COR-L47 (cell line): ENCODE measurements at regions not wholly inside any gene's neighbourhood (a gene's known extent, or its start where the extent isn't known, plus 50 kb on each side); places are given as distances from the start of the nearest gene placed in this dataset.
"Not testable (repeated sequence)": the region's sequence is repeated elsewhere in the genome, so short reads cannot be mapped to it uniquely, and the experiment has no call there.

Experiments
- DNase-seq: peaks from one replicate; lab custom pipeline; 2025; lab: John Stamatoyannopoulos, UW

DNA sequence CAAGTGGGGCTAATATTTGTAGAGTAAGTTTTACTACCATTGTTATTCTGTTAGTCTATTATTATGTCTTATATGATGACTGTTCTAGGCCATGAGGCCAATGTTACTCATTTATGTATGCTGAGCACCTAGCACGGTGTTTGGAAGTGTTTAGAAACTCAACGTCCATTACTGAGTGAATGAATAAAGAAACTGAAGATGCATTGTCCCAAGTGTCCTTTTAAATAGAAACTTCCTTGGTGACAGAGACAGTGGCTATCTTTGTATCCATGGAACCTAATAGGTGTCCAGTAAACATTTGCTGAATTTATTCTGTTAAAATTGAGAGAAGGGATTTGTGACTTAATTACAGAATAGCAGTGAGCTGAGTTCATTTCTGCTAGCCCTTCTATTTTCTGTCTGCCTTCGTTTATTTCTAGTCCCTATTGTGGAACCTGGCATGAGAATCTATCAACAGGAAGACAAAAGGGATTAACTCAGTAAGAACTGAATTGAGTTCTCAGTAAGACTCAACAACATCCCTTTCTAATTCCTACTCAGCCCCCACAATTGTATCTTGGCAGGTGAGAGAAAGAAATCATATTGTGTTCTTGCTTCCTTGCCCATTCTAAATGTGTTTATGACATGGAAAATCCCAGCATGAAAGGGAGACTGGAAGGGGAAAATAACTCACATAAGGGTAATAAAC lies 246.6 kb upstream of the LRRC3B start:
- DNase-seq: no peak

DNA sequence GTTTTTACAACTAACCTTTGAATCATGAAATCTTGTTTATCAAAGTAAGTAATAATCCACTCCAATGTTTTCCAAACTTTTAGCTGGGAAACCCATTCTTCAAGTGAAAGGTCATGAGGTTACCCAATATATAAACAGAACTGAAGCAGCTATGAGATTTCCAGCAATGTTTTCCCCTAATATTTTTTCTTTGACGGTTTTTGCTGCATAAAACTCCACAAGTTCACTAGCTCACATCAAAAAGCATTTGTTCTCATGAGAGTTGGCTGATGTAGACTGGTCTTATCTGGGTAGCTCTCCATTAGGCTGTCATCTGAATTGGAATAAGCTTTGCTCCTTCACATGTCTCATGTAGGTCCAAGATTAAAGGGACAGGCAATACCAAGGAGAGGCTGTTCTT lies 241.2 kb upstream of the LRRC3B start:
- DNase-seq: no peak

DNA sequence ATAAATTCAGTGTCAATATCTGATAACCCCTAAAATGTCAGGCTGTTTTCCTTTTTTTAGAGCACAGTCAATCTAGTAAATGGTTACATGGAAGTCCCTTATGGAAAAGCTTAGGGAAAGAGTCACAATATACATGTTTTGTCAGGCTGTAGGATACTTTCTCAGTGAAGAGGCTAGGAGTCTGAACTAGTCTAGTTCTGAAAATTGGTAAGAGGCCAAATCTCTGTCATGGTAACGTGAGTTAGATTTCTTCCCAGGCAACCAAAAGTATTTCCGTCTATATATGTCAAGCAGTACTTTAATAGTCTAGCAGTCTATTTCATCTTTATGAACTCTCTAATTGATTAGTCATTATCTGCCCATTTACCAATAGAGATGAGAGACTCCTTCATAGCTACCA lies 215.9 kb upstream of the LRRC3B start:
- DNase-seq: no peak

DNA sequence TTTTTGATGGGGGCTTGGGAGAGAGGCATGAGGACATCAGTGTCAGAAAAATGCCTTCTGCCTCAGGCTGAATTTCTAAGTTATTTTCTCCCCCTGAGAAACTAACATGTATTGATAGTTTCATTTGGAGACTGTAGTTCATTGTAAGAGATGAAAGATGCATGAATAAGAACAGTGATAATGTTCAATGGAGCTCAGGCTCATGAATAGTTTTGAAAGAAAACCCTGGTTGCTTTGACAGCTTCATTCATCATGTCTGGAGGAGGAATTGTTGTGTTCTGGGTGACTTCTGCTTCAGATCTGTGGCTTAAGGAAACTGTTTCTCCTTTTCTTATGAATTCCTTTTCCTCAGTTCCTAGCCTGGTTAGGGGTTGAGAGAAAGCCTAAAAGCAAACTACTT lies 204.0 kb upstream of the LRRC3B start:
- no peak for DNase-seq

DNA sequence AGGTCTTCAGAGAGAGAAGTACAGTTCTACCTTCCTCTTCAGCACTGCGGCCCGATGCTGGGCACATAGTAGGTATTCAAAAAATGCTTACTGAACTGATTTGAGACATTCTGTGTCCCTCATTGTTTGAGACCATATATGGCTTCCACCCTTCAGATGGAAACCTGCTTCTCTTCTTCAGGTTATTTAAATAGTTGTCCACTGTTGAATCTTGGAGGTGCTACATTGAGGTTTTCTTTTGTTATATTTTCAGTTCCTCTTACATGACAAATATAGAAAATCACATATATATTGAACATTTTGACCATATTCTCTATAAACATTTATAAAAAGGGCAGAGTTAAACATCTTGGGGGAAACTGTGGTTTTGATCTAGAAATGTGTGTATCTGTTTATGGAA lies 200.2 kb upstream of the LRRC3B start:
- DNase-seq: no peak

DNA sequence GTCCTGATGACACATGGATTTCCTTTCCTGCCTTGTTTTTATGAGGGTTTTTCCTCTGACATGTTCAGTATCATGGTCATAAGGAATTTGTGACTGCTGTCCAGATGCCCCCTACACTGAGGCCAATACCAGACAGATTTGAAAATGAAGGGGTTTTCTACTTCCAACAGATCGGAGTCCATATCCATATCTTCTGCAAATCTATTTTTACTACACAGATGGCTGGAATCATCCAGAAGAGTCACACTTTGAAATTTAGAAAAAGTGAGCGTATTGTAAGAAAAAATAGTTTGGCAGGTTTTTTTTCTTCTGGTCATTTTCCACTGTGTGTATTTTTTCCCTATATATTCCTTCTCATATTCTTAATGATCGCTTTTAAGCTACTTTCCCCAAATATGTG lies 197.5 kb upstream of the LRRC3B start:
- no peak for DNase-seq

DNA sequence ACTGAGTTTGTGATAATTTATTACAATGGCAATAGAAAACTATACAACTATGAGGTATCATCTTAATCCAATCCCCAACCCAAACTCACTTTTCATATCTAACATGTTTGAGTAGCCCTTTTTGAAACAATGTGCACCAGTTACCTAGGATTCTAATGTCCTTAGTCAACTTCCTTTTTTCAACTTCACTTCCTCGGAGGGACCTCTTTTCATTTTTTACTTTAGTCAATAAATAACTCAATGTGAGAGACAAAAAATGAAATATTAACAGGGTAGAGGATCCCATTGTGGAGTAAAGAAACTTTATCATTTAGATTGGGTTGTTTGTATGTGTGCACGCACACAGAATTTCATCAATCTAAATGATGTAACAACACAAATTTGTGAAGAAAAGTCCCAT lies 193.6 kb upstream of the LRRC3B start:
- DNase-seq: no peak

DNA sequence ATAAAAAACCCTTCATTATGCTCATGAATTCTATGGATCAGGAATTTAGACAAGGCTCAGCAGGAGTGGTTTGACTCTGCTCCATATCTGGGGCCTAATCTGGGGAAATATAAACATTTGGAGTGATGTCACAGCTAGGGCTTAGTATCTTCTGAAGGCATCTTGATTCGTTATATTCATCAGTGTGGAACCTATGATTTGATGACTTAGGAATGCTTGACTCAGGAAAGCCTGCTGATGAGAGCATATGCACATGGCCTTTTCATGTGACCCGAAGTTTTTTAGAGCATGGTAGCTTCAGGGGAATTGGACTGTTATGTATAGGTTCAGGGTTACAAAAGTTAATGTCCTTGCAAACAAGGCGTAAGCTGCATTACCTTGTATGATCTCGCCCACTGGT lies 184.9 kb upstream of the LRRC3B start:
- DNase-seq: no peak

DNA sequence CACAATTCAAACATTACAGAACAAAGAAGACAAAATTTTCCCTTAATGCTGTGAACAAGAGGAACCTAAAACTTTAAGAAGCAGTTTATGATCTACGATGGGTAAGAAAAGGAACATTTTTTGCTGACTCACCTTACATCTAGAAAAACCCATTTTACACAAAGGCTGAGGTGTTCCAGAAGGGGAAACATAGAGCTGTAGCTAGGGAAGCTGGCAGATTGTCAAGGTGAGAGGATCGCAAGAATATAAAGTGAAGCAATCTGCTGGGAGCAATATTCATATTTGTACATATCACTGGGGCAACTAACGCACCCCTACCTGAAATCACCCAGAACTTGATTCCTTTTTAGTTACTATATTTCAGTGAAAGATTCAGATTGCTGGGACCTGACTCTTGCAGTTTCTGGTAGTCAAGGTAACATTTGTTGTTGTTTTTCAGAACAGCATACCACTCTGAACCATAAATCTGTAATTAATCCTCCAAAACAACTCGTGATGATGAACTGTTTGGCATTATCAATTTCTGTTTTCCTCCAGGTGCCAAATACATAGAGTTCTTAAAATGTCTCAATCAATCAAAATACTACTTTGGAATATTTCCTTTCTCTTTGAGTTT lies 184.1 kb upstream of the LRRC3B start:
- no peak for DNase-seq

DNA sequence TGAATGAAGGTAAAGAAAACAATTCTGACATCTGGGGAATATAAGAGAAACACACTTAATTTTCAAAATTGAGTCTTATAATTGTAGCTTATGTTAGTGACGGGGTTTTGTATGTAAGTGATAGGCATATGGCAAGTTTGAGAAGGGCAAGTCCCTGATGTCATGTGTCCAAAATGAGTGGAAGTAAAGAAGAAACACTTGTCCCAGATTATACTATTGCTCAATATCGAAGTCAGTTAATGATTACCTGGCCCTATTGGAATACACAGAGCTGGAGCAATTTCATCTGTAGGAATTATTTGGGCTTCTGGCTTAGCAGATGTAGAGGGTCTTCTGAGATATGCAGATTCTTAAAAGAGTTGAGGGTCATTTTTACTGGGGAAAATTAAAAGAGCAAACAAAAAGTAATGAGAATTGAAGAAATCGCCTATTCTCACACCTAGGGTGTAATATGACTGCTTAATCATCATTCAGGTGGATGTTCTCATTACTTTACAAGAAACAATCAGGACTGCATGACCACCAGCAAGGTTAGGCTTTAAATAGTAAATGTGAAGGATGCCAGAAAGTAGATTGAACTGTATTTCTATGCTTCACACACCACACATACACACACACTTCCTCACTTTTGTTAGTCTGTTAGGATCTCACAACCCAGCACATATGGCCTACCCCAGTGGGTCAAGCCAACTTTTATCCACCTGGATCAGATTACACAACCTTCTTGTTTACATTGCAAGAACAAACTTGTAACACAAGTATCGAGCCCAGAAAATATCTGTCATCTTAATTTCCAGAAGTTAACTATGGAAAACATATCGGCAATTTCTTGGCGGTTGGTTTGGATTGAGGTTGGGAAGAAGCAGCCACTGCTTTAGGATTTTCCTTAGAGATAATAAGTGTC lies 183.3 kb upstream of the LRRC3B start:
- no peak for DNase-seq

DNA sequence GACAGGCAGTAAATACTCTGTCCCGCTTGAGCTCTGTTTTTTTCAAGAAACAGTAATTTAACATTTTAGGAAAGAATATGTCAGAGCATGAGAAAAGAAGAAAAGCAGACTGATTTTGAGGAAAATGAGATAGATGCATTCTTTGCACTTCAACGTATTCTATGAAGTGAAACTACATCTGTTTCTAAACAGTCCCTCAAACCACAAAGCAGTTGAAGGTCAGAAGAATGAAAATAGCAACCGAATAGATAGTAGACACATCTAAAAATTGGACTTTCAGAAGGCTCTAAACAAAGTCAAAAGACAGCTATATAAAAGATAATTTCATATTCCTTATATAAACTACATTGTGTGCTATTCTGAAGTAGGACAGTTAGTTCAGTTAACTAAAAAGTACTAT lies 172.6 kb upstream of the LRRC3B start:
- no peak for DNase-seq

DNA sequence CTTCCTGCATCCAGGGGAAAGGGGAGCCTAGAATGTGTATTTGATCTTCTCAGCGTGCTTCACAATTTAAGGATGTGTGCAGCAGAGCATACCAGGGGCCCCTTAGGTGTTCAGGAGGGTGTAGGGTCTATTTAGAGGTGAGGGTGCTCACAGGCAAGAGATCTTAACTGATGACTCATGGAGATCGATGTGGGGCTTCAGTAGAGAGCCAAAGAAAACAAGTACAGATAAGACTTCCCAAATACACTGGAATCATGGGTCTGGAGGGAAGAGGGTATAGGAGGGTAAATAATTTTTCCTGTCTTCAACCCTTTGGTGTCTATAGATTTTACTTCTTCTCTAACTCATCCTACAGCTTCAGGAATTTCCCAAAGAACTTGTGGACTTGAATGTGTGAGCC lies 170.2 kb upstream of the LRRC3B start:
- DNase-seq: no peak

DNA sequence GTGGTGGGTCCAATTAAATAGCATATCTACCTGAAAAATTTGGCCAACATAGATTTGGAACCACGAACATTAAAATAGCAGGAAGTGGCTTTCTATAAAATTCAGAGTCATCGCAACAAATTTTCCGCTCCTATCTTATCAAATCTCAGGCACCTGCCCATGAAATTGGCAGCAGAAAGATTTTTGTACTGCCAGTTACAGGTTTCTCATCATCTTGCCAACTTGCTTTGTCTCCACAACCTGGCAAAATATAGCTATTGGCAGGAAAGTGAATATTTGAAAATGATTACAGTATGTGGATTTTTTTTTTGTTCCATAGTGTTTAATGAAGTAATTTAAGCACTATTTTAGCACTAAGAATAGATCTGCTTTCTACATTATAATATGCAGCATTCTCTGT lies 161.6 kb upstream of the LRRC3B start:
- no peak for DNase-seq

DNA sequence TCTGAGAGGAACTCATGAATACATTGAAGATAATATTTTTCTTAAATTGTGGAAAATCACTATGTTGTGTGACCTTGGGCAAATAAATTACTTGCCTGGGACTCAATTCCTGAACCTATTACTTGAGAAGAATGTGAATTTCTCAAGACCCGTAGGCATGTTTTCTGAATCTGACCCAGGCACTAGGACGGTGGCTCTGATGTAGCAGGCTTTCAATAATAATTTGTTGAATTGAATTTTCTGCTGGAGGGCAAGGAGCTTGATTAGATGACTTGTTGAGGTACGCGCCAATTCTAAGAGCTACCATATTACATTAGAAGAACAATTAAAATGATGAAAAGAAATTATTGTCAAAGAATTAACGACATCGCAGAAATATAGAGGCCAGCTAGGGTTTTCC lies 150.2 kb upstream of the LRRC3B start:
- DNase-seq: no peak

DNA sequence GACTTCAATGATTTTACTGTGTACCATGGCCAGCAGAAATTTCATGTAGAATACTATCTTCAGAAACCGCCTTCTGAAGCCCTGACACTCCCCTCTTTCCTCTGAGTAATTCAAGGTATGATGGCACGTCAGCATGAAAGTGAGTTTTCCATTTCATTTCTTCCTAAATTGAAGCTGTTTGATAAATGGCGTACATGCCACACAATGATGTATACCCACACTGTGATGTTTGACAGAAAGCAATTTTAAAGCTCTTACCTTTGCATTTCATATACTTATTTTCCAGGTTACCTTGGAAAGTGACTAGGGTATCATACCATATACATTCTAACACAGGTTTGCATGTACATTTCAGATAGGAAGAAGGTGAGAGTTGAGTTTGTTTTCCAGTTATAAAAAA lies 147.9 kb upstream of the LRRC3B start:
- no peak for DNase-seq

DNA sequence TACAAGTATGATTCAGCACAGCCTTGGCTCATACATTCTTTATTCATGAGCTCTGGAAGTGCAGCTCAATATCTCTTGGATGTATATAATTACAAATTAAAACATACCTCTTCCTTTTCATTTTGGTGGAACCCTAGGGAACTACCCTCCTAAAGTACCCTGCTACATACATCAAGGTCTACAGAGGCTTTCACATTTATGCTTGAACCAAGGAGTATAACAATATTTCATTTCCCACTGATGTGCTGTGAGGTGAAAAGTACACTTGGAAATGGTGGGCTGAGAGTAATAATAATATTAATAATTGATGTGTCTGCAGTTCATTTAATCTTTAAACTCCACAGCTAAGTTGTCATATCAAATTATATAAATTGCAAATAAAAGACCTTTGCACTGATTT lies 142.2 kb upstream of the LRRC3B start:
- no peak for DNase-seq

DNA sequence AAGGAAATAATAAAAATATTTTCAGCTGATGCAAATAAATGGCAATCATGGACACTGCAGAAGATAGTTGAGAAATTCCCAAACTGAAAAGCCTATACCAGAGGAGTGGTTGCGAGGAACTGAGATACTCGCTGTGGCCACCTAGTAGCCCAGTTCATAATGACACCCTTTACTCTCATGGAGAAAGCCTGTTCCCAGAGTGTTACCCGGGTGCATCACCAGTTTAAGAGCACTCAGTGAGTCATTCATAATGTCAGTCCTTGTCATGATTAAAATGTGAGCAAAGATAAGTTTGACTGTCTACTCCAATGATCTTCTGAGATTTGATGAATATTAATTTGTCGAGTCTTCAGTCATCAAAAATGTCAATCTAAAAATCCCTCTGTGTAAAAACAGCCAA lies 138.4 kb upstream of the LRRC3B start:
- no peak for DNase-seq

DNA sequence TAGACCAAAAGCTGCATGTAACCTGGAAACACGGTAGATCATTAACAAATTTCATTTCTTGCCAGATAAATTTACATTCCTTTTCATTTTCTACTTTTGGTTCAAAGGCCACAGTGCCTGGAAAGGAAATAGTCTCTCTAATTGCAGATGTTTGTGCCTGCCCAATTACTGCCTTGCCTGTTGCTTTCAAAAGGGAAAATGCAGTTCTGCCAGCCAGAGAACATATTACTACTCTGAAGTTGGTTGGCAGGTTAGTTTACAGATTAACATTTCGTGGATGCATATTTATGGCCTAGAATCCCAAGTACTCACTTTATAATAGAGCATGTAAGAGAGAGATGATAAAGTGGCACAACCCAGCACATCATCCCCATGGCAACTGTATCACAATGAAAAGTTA lies 124.3 kb upstream of the LRRC3B start:
- no peak for DNase-seq

DNA sequence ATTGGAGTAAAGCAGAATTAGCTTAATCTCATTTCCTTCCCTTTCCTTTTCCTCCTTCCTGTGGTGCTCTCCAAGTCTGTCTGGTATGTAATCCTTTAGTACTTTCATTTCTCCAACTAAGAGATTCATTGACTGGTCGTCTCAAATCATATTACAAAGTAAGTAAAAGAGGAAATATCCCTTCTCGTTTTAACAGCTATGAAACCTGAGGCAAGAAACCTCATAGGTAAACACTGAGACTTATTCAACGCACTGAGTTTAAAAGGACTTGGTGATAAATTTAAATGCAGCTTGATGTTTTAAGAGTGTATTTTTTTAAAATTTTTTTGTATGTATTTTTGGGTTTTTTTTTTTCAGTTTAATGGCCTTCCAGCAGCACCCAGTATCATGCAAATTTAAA lies 117.2 kb upstream of the LRRC3B start:
- DNase-seq: no peak

DNA sequence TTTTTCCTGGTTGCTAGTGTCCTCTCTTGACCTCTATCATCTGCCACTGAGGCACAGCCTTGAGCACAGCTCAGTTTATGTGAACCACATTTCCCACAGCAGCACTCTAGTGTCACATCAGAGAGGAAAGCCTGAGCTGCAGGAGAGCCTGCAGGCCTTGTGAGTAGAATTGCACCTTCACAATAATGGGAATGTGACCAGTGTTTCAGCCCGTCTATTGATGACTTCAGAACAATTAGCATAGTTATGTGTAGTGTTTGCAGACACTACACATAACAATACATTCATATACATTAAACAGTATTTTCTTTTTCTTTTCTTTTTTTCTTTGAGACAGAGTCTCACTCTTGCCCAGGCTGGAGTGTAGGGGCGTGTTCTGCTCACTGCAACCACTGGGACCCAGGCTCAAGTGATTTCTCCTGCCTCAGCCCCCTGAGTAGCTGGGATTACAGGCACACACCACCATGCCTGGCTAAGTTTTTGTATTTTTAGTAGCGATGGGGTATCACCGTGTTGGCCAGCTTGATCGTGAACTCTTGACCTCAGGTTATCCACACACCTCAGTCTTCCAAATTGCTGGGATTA lies 108.0 kb upstream of the LRRC3B start:
- DNase-seq: not testable (repeated sequence)

DNA sequence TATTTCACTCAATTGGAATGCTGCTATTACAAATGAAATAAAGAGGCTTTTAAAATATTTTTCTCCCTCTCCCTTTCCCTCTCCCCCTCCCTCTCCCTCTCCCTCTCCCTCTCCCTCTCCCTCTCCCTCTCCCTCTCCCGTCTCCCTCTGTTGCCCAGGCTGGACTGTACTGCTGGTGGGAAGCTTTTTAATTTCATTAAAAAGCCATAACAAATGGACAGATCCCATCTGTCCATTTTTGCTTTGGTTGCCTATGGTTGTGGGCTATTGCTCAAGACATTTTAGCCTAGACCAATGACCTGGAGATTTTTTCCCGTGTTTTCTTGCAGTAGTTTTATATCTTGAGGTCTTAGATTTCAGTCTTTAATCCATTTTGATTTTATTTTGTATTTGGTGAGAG lies 107.2 kb upstream of the LRRC3B start:
- no peak for DNase-seq

DNA sequence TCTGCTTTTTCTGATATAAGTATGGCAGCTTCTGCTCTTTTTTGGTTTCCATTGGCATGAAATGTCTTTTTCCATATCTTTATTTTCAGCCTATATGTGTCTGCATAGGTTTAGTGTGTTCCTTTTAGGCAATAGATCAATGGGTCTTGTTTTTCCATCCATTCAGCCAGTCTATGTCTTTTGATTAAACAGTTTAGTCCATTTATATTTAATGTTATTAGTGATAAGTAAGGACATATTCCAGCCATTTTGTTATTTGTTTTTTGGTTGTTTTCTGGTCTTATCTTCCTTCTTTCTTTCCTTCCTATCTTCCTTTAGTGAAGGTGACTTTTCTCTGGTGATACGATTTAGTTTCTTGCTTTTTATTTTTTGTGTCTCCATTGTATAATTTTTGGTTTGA lies 101.3 kb upstream of the LRRC3B start:
- no peak for DNase-seq

DNA sequence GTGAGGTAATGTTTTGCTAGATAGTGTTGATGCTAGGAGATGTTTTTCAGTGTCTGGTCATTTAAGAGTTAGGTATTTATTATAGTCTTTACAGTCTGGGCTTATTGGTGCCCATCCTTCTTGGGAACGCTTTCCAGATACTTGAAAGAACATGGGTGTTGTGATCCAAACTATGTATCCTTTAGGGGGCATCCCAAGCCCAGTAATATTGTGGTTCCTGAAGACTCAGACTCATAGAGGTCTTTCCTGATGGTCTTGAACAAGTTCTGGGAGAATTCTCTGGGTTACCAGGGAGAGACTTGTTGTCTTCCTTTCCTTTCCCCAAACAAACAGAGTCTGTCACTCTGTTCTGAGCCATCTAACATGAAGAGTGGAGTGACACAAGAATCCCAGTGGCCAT lies 99.7 kb upstream of the LRRC3B start:
- no peak for DNase-seq
